SU-DHL-6 (cell line): ENCODE measurements at regions not wholly inside any gene's neighbourhood (a gene's known extent, or its start where the extent isn't known, plus 50 kb on each side); places are given as distances from the start of the nearest gene placed in this dataset.

Experiments used
- EZH2phosphoT487 ChIP-seq: fragments of 200-600 bp; sonication (generic), shearing (Covaris generic); conservative IDR thresholded peaks from 2 replicates; pipeline ENCODE4 v1.6.1; 2018; ENCODE audit warnings: mild to moderate bottlenecking, antibody characterized with exemption, low read length, moderate library complexity, mixed read lengths
- TF ChIP-seq, protein P1 (sequence below): fragments of 200-600 bp; sonication (generic); IDR thresholded peaks from one replicate; pipeline ENCODE4 v1.5.1; 2017; ENCODE audit warnings: antibody characterized with exemption, mild to moderate bottlenecking, low read length, moderate library complexity; ENCODE audit not compliant: insufficient read depth, poor library complexity, severe bottlenecking

DNA sequence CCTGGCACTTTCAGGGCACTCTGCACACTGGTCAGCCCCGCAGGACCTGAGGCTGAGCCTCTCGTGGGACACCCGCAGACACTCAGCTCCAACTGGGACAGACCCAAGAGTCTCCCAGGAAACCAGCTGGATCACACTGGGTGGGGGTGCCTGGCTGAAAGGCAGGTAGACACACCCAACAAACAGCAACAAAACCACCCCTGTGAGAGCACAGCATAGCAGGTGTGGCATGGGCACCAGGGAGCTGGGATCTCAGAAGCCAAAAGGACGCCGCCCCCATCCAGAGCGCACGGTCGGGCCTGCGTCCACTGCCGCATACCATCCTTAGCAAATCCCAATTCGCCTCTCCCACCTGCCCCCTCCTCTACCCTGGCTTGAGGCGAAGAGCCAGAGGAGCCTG, 154.2 kb upstream of the LINGO1 start:
- TF ChIP-seq, protein P1, sequence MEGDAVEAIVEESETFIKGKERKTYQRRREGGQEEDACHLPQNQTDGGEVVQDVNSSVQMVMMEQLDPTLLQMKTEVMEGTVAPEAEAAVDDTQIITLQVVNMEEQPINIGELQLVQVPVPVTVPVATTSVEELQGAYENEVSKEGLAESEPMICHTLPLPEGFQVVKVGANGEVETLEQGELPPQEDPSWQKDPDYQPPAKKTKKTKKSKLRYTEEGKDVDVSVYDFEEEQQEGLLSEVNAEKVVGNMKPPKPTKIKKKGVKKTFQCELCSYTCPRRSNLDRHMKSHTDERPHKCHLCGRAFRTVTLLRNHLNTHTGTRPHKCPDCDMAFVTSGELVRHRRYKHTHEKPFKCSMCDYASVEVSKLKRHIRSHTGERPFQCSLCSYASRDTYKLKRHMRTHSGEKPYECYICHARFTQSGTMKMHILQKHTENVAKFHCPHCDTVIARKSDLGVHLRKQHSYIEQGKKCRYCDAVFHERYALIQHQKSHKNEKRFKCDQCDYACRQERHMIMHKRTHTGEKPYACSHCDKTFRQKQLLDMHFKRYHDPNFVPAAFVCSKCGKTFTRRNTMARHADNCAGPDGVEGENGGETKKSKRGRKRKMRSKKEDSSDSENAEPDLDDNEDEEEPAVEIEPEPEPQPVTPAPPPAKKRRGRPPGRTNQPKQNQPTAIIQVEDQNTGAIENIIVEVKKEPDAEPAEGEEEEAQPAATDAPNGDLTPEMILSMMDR: no peak
- TF ChIP-seq EZH2phosphoT487: no peak
